ENCODE measurements at regions not wholly inside any gene's neighbourhood (a gene's known extent, or its start where the extent isn't known, plus 50 kb on each side); places are given as distances from the start of the nearest gene placed in this dataset.

DNA sequence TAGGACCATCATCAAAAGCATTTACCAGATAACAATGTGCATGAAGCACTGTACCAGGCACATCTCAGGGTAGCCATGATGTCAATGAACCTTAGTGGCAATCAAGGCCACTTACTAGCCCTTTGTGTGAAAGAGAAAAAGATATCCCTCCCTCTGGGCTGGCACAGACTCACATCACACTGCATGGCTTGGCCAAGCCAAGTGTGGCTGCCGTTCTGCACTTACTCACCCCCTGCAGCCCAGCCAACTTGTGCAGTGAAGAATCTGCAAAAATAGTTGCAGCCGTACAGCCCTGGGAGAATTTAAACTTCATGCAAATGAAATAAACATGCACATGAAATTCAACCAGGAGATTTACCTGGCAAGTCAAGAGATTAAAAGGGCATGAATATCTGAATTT is 333.5 kb downstream of the DEPDC1B start:
- Mint-ChIP-seq H3K27ac (no peak overlapping the region), H3K27me3 (no peaks in the 10 kb centered on the region), H3K4me3 (no peak overlapping the region), H3K9me3 (no peaks in the 10 kb centered on the region), H3K4me1 (ENCODE audit: low read depth) (no peaks in the 10 kb centered on the region), H3K36me3 (ENCODE audit: low read depth) (no peaks in the 10 kb centered on the region)
- ATAC-seq (ENCODE audit: poor library complexity) = no peak
- no peak overlapping the region for H3K4me3 ChIP-seq (ENCODE audit: low read length)
- no peaks in the 10 kb centered on the region for H3K4me1 ChIP-seq (ENCODE audit: insufficient read depth, low read length)
- DNase-seq = no peak
- TF ChIP-seq, protein P1, sequence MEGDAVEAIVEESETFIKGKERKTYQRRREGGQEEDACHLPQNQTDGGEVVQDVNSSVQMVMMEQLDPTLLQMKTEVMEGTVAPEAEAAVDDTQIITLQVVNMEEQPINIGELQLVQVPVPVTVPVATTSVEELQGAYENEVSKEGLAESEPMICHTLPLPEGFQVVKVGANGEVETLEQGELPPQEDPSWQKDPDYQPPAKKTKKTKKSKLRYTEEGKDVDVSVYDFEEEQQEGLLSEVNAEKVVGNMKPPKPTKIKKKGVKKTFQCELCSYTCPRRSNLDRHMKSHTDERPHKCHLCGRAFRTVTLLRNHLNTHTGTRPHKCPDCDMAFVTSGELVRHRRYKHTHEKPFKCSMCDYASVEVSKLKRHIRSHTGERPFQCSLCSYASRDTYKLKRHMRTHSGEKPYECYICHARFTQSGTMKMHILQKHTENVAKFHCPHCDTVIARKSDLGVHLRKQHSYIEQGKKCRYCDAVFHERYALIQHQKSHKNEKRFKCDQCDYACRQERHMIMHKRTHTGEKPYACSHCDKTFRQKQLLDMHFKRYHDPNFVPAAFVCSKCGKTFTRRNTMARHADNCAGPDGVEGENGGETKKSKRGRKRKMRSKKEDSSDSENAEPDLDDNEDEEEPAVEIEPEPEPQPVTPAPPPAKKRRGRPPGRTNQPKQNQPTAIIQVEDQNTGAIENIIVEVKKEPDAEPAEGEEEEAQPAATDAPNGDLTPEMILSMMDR (IDR thresholded peaks at IDR 0.05) = no peak
- ChIA-PET CTCF (no interaction called here), POLR2A (no interaction called here)
- no peaks in the 10 kb centered on the region for H3K36me3 ChIP-seq (ENCODE audit: insufficient read depth, low read length)
- H3K27ac ChIP-seq (ENCODE audit: low read depth in 1 of 2, low read length in 2 of 2) = no peak overlapping the region
- peaks cover 0 to 5% of the 10 kb centered on the region in 2 experiments for H3K9me3 ChIP-seq (ENCODE audit: control insufficient read depth in 1 of 2, insufficient read depth in 1 of 2, low read length in 2 of 2)
- intact Hi-C loops (cut with DNase I, micrococcal nuclease) = no loop called here
- no peaks in the 10 kb centered on the region for H3K27me3 ChIP-seq (ENCODE audit: control insufficient read depth in 1 of 2, insufficient read depth in 2 of 2, low read length in 2 of 2)

DNA sequence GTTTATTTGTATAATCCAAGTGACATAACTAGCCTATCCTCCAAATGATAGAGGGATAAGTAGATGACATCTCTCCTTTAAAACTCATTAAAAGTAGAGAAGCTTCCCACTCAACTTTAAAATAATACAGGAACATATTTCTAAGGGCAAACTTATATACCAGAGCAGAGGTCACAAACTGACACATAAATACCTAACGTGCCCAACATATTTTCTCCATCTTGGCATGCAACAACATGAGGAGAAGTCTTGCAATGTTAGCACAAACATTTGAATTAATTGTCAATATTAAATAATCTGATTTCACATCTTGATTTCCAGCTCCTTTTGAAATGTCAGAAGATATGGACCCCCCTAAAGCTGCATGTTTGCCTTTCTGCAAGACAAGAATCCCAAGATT is 335.0 kb downstream of the DEPDC1B start:
- Histone ChIP-seq H3K27me3 (ENCODE audit: control insufficient read depth in 1 of 2, insufficient read depth in 2 of 2, low read length in 2 of 2) (no peaks in the 10 kb centered on the region), H3K9me3 (ENCODE audit: control insufficient read depth in 1 of 2, insufficient read depth in 1 of 2, low read length in 2 of 2) (peaks cover 0 to 5% of the 10 kb centered on the region in 2 experiments), H3K36me3 (ENCODE audit: insufficient read depth, low read length) (no peaks in the 10 kb centered on the region), H3K4me3 (ENCODE audit: low read length) (no peak overlapping the region), H3K4me1 (ENCODE audit: insufficient read depth, low read length) (no peaks in the 10 kb centered on the region), H3K27ac (ENCODE audit: low read depth in 1 of 2, low read length in 2 of 2) (no peak overlapping the region)
- Mint-ChIP-seq H3K27me3 (no peaks in the 10 kb centered on the region), H3K4me1 (ENCODE audit: low read depth) (no peaks in the 10 kb centered on the region), H3K36me3 (ENCODE audit: low read depth) (no peaks in the 10 kb centered on the region), H3K4me3 (no peak overlapping the region), H3K27ac (no peak overlapping the region), H3K9me3 (no peaks in the 10 kb centered on the region)
- TF ChIP-seq, protein P1 (IDR thresholded peaks at IDR 0.05) = no peak
- ATAC-seq (ENCODE audit: poor library complexity) (no peak), DNase-seq (no peak)
- POLR2A ChIA-PET = no interaction called here
- CTCF ChIA-PET = no interaction called here
- intact Hi-C loops (cut with DNase I, micrococcal nuclease) = no loop called here

DNA sequence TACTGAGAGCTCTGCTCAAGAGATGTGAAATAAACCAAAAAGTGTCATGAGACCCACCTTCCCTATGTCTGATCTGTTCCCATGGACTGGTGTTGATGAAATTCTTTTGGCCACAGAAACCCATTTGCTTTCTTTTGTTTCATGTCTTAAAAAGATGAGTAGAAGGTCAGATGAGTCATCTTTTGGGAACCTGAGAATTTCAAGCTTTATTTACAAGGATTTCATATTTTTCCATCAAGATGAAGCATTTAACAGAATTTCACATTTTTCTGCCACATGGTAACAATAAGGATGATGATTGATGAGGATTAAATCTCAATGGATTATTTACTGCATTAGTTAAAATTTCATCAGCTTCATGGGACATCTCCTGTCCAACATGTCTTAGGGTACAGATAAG is 337.8 kb downstream of the DEPDC1B start:
- Histone ChIP-seq H3K4me3 (ENCODE audit: low read length) (no peak overlapping the region), H3K27me3 (ENCODE audit: control insufficient read depth in 1 of 2, insufficient read depth in 2 of 2, low read length in 2 of 2) (no peaks in the 10 kb centered on the region), H3K4me1 (ENCODE audit: insufficient read depth, low read length) (no peaks in the 10 kb centered on the region), H3K27ac (ENCODE audit: low read depth in 1 of 2, low read length in 2 of 2) (no peak overlapping the region), H3K36me3 (ENCODE audit: insufficient read depth, low read length) (no peaks in the 10 kb centered on the region), H3K9me3 (ENCODE audit: control insufficient read depth in 1 of 2, insufficient read depth in 1 of 2, low read length in 2 of 2) (no peaks in the 10 kb centered on the region)
- intact Hi-C loops (cut with DNase I, micrococcal nuclease) = no loop called here
- Mint-ChIP-seq H3K27ac (no peak overlapping the region), H3K4me3 (no peak overlapping the region), H3K36me3 (ENCODE audit: low read depth) (no peaks in the 10 kb centered on the region), H3K27me3 (no peaks in the 10 kb centered on the region), H3K9me3 (no peaks in the 10 kb centered on the region), H3K4me1 (ENCODE audit: low read depth) (no peaks in the 10 kb centered on the region)
- ChIA-PET CTCF (no interaction called here), POLR2A (no interaction called here)
- TF ChIP-seq, protein P1 (IDR thresholded peaks at IDR 0.05) = no peak
- no peak for DNase-seq
- no peak for ATAC-seq (ENCODE audit: poor library complexity)
